NCI-H1048 (cell line): ENCODE measurements at regions not wholly inside any gene's neighbourhood (a gene's known extent, or its start where the extent isn't known, plus 50 kb on each side); places are given as distances from the start of the nearest gene placed in this dataset.

Source experiments
- DNase-seq: peaks from one replicate; lab custom pipeline; 2025; lab: John Stamatoyannopoulos, UW

DNA sequence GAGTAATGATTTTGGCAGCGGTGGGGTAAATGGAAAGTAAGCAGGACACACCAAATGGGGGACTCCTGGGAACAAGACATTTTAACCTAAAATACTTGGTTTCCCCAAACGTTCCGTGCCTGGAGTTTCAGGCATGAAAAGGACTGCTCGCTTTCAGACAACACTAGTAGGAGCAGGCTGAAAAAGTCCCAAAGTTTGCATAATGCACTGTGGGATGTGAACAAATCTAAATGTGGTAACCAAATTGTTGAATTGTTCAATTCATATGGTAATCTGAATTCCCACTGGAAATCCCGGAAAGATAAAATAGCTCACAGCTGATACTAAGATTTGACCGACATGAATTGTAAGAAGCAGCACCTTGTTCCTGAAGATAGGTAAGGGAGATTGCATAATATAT, 467.2 kb upstream of the ARGLU1 start:
- DNase-seq: peak; percentile 20

- DNase-seq: no peak
Measured at GRCh38 chr13:107034236-107034872, 466.4 kb upstream of the ARGLU1 start.

- no peak for DNase-seq
Measured at GRCh38 chr13:107031716-107032115, 463.8 kb upstream of the ARGLU1 start.

DNA sequence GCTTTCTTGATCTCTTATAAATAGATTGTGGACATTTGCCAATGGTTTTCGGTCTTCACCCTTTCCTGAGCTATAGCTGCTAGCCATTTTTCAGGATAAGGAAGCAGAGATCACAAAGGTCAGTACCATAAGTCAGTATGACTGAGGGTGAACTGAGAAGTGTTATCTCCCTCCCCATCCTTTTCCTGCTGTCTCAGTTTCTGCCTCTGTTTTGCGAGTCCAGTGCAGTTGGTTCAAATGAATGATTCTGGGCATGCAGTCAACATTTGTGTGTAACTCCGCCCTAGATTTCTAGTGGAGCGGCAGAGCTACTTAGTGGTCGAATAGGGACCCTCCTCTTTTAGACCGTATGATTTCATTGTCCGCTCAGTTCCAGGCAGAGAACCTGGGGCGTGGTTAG, 460.8 kb upstream of the ARGLU1 start:
- DNase-seq: no peak

- peak; percentile 40 for DNase-seq
Measured at GRCh38 chr13:107025991-107026390, 458.1 kb upstream of the ARGLU1 start.

DNA sequence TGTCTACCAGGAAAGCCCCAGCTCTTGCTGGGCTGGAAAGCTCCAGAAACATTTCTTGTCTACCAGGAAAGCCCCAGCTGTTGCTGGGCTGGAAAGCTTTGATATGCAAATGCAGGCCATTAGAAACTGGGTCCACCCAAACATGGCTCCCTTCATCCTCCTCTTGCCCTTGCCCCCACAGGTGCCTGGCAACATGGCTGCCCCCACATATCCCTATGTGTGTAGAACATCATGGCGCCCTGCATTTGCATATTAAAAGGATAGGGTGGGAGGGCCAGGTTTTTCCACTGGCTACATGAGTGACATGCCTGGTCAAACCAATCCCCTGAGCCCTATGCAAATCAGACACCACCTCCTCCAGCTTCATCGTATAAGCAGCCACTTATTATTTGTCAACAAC, 455.4 kb upstream of the ARGLU1 start:
- DNase-seq: no peak

DNA sequence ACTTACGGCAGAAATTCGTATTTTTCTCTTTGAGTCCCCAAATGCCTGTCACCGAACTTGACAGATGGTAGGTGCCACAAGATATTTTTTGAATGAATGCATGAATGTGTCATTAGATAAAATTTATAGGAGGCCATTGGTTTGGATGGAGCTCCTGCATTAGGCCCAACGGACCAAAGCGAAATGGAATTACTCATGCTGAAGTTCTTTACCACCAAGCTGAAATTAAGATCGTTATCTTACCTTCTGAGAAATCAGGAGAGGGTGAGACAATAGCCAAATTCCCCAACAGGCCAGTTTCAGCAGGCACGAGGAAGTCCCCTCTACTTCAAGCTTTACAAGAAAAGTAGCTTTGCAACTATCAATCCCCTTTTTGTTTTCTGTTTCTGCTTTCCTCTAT, 452.5 kb upstream of the ARGLU1 start:
- no peak for DNase-seq

GRCh38 chr13:107018285-107018684, 450.3 kb upstream of the ARGLU1 start:
- DNase-seq: no peak

DNA sequence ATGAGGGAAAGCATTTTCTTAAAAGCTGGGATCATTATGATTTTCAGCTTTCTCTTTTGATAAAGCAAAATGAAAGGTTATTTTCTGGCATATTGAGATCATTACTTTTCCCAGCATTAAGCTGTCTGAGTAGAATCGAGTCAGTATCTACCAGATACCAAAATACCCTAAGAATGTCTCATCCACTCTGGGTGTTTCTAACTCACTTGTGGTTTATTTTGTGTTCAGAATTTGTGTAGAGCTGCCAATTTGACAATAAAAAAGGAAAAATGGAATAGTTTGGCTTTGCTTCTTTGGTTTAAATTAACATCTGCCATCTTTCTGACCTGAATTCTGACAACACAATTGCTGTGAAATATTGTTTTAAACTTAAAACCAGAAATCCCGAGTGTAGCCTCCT, 438.7 kb upstream of the ARGLU1 start:
- DNase-seq: no peak

- no peak for DNase-seq
Measured at GRCh38 chr13:107005577-107005976, 437.6 kb upstream of the ARGLU1 start.

GRCh38 chr13:107003911-107004310, 436.0 kb upstream of the ARGLU1 start:
- no peak for DNase-seq

DNA sequence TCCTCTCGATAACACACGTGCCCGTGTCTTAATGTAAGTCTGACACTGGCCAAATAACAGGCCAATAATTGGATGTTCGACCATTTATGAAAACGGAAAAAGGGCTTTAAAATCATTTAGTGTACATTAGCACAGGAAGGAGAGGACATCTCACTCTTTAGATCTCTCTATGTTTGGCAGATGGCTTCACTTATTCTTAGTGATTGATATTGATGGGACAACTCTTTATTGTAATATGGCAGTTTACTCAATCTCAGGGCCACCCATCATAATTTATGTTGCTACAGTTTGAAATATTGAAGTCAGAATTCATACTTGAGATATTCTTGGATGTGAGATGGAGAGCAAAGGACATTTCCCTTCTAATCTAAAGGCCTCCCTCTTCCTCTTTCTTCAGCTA, 430.7 kb upstream of the ARGLU1 start:
- no peak for DNase-seq

DNA sequence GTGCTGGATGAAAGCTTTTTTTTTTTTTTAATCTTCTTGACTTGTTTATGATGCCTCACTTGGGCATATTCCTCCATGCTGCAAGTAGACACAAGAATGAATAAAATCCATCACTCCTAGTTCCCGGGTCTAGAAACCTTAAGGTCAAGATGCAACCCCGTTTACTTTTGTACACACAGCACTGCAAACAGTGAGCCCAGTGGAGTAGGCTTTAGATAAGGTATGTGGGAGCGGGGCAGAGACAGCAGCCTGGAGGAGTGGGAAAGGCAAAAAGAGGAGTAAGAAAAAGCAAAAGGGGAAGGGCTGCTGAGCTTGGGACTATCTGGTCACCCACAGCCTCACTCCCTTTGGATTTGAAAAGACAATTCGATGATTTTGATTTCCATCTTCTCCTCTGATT, 429.8 kb upstream of the ARGLU1 start:
- DNase-seq: no peak

GRCh38 chr13:106996867-106997618, 429.1 kb upstream of the ARGLU1 start:
- no peak for DNase-seq

DNA sequence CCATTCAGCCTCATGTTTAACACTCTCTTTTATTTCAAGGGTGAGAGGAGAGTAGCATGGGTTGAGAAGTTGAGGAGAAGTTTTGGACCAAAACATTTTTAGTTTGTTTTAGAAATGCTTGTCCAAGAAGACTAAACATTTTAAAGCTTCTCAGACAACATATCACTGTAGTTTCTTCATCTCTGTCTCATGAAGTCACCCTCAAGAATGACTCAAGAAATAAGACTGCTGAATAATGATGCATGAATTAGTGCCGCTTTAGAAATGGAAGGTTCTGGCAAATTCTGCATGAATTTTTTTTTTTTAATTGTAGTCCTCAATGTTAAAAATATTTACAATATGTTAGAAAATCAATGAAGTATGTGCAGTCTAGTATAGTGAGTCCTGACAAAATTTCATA, 422.7 kb upstream of the ARGLU1 start:
- no peak for DNase-seq

DNA sequence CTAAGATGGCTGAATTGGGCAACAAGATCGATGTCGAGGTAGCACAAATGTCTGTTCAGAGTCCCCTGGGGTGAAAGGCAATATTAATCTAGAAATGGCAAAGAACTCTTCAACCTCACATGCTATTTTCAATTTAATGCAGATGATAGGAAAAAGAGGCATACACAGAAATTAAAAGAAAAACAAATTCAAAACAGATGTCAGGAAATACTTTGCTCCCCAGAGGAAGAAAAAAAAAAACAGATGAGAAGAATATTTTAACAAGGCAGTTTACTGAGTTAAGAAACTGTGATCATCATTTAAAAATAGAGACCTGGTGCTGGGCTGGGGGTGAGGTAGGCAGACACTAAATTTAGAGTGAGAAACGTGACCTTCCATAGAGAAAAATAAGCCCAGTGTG, 421.9 kb upstream of the ARGLU1 start:
- DNase-seq: no peak

DNA sequence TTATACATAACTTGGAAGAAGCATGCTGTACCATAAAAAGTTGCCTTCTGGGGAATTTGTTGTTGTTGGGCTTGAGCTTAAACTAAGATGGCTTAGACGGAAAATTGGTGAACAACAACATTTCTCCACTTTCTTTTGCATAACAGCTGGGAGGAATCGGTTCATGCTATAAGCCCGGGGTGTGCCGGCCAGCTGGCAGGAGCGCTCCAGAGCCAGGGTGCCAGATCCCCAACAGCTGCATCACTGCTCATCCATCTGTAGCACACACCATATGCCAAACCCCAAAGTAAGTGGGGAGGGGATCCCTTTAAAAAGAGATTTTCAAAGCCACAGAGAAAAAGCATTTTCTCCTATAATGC, 419.5 kb upstream of the ARGLU1 start:
- DNase-seq: no peak

GRCh38 chr13:106986687-106987426, 418.9 kb upstream of the ARGLU1 start:
- no peak for DNase-seq

GRCh38 chr13:106986033-106986484, 418.1 kb upstream of the ARGLU1 start:
- DNase-seq: no peak

- no peak for DNase-seq
Measured at GRCh38 chr13:106985481-106985880, 417.5 kb upstream of the ARGLU1 start.

- DNase-seq: no peak
Measured at GRCh38 chr13:106981051-106981450, 413.1 kb upstream of the ARGLU1 start.

DNA sequence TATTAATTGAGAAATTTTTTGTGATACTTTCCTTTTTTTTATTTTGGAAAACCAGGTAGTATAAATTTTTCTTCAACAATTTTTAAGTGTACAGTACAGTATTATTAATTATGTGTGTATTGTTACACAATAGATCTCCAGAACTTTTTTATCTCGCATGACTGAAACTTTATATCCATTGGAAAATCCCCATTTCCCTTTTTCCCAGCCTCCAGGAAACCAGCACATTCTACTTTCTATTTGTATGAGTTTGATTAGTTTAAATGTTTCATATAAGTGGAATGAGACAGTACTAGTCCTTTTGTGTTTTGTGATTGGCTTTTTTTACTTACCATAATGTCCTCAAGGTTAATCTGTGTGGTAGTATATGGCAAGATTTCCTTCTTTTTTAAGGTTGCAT, 399.5 kb upstream of the ARGLU1 start:
- no peak for DNase-seq

DNA sequence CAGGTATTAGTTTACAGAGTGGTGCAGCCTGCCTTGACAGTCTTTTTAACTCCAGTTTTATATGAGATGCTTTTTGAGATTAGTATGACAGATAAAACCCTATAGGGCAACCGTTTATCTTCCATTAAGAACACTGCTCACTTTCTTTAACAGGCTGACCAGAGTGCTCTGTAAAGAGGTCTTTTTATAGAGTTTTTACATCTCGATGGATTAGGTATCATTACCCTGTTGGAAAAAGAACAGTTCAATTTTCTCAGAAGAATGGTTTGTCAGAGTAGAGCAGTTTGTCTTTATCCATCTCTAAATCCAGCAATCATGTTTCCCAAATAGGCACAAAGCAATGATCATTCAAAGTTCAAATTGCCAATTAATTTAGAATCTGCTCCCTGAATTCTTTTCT, 395.2 kb upstream of the ARGLU1 start:
- no peak for DNase-seq
